ENCODE measurements at regions not wholly inside any gene's neighbourhood (a gene's known extent, or its start where the extent isn't known, plus 50 kb on each side); places are given as distances from the start of the nearest gene placed in this dataset.

DNA sequence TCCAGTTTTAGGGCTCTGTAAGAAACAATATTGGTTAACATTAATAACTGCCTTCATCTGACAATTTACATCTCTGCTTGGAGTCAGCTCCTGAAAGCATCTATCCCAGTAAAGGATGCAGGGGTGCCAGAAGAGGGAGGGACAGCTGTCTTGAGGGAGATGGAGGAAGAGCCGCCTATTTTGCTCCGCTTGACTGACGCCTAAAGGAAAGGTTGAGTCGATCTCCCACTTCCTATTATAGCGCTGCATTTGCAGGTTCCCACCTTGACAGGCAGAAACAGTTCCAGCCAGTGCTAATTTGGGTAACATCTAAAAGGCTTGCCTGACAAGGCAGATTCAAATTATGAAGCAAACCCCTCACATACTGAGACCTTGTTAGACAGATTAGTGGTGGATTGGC is 374.6 kb downstream of the SPATA31D1 start:
- H3K27me3 ChIP-seq (ENCODE audit: control insufficient read depth, insufficient read depth, low read length) = no peaks in the 10 kb centered on the region
- DNase-seq = no peak

GRCh38 chr9:82363682-82364081 is 375.1 kb downstream of the SPATA31D1 start:
- DNase-seq = no peak
- no peak overlapping the region for H3K4me3 ChIP-seq (ENCODE audit: insufficient read depth, low read depth, low read length)

More for the DNA sequence above, 374.6 kb downstream of the SPATA31D1 start:
- Histone ChIP-seq H3K36me3 (replicated peaks; ENCODE audit: control insufficient read depth, insufficient read depth, low read length) (no peaks in the 10 kb centered on the region), H3K4me3 (ENCODE audit: insufficient read depth, low read depth, low read length) (no peak overlapping the region)

DNA sequence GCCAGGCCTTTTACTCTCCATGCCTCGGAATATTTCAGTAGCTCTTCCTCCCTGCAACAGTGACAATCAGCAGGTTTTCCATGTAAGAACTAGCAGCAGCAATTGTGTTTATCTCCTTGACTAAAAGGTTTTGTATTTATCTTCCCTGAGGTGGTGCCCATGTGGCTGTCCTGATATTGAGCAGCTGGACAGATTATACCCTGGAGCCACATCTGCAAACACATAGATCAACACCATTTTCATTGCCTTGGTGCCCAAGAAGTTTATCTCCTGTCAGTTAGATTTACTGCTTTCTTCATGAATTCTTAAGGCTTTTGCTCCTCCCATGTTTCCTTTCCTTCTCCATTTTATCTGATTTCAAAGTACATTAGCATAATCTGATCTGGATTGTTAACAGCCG is 378.4 kb downstream of the SPATA31D1 start:
- no peak for DNase-seq
- no peak overlapping the region for H3K4me3 ChIP-seq (ENCODE audit: insufficient read depth, low read depth, low read length)
- no peaks in the 10 kb centered on the region for H3K36me3 ChIP-seq (replicated peaks; ENCODE audit: control insufficient read depth, insufficient read depth, low read length)
- no peaks in the 10 kb centered on the region for H3K27me3 ChIP-seq (ENCODE audit: control insufficient read depth, insufficient read depth, low read length)

More at GRCh38 chr9:82363682-82364081, 375.1 kb downstream of the SPATA31D1 start:
- H3K27me3 ChIP-seq (ENCODE audit: control insufficient read depth, insufficient read depth, low read length) = no peaks in the 10 kb centered on the region
- H3K36me3 ChIP-seq (replicated peaks; ENCODE audit: control insufficient read depth, insufficient read depth, low read length) = no peaks in the 10 kb centered on the region

DNA sequence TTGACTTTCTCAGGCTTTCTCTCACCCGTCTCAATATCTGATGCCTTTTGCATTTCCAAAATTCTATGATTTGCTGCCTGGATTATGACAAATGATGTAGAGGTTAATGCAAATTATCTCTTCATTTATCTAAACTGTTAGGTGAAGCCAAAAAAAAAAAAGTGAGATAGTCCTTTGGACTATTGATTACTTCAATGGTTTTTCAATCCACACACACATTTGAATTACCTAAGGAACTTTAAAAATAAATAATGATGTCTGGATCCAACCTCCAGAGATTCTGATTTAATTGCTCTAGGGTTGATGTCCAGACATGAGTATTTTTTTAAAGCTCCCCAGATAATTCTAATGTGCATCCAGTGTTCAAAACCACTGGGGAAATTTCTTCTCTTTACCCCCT is 379.4 kb downstream of the SPATA31D1 start:
- H3K4me3 ChIP-seq (ENCODE audit: insufficient read depth, low read depth, low read length) = no peak overlapping the region
- no peaks in the 10 kb centered on the region for H3K27me3 ChIP-seq (ENCODE audit: control insufficient read depth, insufficient read depth, low read length)
- DNase-seq = no peak
- no peaks in the 10 kb centered on the region for H3K36me3 ChIP-seq (replicated peaks; ENCODE audit: control insufficient read depth, insufficient read depth, low read length)

- no peak for DNase-seq
- Histone ChIP-seq H3K27me3 (ENCODE audit: control insufficient read depth, insufficient read depth, low read length) (no peaks in the 10 kb centered on the region), H3K4me3 (ENCODE audit: insufficient read depth, low read depth, low read length) (no peak overlapping the region), H3K36me3 (replicated peaks; ENCODE audit: control insufficient read depth, insufficient read depth, low read length) (no peaks in the 10 kb centered on the region)
Observed at GRCh38 chr9:82369251-82369945, 380.8 kb downstream of the SPATA31D1 start.

- Histone ChIP-seq H3K27me3 (ENCODE audit: control insufficient read depth, insufficient read depth, low read length) (no peaks in the 10 kb centered on the region), H3K36me3 (replicated peaks; ENCODE audit: control insufficient read depth, insufficient read depth, low read length) (no peaks in the 10 kb centered on the region), H3K4me3 (ENCODE audit: insufficient read depth, low read depth, low read length) (no peak overlapping the region)
- no peak for DNase-seq
Observed at GRCh38 chr9:82375041-82375440, 386.5 kb downstream of the SPATA31D1 start.

GRCh38 chr9:82376677-82377232 is 388.2 kb downstream of the SPATA31D1 start:
- no peak for DNase-seq
- Histone ChIP-seq H3K36me3 (replicated peaks; ENCODE audit: control insufficient read depth, insufficient read depth, low read length) (no peaks in the 10 kb centered on the region), H3K4me3 (ENCODE audit: insufficient read depth, low read depth, low read length) (no peak overlapping the region), H3K27me3 (ENCODE audit: control insufficient read depth, insufficient read depth, low read length) (no peaks in the 10 kb centered on the region)

- DNase-seq = no peak
- no peaks in the 10 kb centered on the region for H3K27me3 ChIP-seq (ENCODE audit: control insufficient read depth, insufficient read depth, low read length)
- no peaks in the 10 kb centered on the region for H3K36me3 ChIP-seq (replicated peaks; ENCODE audit: control insufficient read depth, insufficient read depth, low read length)
- H3K4me3 ChIP-seq (ENCODE audit: insufficient read depth, low read depth, low read length) = no peak overlapping the region
Observed at GRCh38 chr9:82382887-82383616, 394.5 kb downstream of the SPATA31D1 start.

DNA sequence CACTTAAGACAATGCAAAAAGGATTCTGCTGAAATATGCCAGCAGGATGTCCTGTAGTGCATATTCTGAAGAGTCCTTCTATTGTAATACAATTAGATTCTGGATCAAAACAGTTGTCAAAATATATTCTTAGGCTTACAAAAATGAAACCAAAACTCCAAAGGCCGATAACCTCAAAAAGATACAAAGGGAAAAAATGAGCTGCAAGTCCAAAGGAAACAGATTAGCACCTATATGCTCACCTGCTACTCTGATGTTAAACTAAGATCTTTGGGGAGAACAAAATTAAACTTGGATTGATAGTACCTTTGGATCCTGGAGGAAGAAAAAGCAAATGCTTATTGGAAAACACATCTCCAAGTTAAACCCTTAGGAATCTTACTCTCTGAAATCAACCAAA is 397.1 kb downstream of the SPATA31D1 start:
- Histone ChIP-seq H3K27me3 (ENCODE audit: control insufficient read depth, insufficient read depth, low read length) (no peaks in the 10 kb centered on the region), H3K36me3 (replicated peaks; ENCODE audit: control insufficient read depth, insufficient read depth, low read length) (no peaks in the 10 kb centered on the region), H3K4me3 (ENCODE audit: insufficient read depth, low read depth, low read length) (no peak overlapping the region)
- DNase-seq = no peak

- Histone ChIP-seq H3K36me3 (replicated peaks; ENCODE audit: control insufficient read depth, insufficient read depth, low read length) (no peaks in the 10 kb centered on the region), H3K27me3 (ENCODE audit: control insufficient read depth, insufficient read depth, low read length) (no peaks in the 10 kb centered on the region), H3K4me3 (ENCODE audit: insufficient read depth, low read depth, low read length) (no peak overlapping the region)
- DNase-seq = no peak
Observed at GRCh38 chr9:82397534-82397933, 409.0 kb downstream of the SPATA31D1 start.

GRCh38 chr9:82404196-82404870 is 415.8 kb downstream of the SPATA31D1 start:
- H3K36me3 ChIP-seq (replicated peaks; ENCODE audit: control insufficient read depth, insufficient read depth, low read length) = no peaks in the 10 kb centered on the region
- DNase-seq = no peak
- H3K27me3 ChIP-seq (ENCODE audit: control insufficient read depth, insufficient read depth, low read length) = no peaks in the 10 kb centered on the region
- H3K4me3 ChIP-seq (ENCODE audit: insufficient read depth, low read depth, low read length) = no peak overlapping the region

DNA sequence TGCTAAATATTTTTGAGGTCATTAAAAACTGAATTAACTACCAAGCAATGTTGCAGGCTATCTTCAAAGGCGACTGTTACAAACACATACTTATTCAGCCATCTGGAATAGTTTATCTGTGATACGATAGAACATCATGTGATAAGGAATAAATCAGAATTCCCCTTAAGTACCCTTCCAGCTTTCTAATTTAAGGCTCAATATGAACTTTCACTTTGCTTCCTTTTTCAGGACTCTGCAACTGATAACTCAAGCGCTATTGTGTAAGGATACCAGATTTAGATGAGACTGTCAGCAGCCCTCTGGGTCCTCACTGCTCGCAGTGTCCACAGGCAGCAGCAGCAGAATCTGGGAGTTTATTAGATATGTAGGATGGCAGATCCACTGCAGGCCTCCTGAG is 416.3 kb downstream of the SPATA31D1 start:
- no peak for DNase-seq
- Histone ChIP-seq H3K27me3 (ENCODE audit: control insufficient read depth, insufficient read depth, low read length) (no peaks in the 10 kb centered on the region), H3K36me3 (replicated peaks; ENCODE audit: control insufficient read depth, insufficient read depth, low read length) (no peaks in the 10 kb centered on the region), H3K4me3 (ENCODE audit: insufficient read depth, low read depth, low read length) (no peak overlapping the region)

DNA sequence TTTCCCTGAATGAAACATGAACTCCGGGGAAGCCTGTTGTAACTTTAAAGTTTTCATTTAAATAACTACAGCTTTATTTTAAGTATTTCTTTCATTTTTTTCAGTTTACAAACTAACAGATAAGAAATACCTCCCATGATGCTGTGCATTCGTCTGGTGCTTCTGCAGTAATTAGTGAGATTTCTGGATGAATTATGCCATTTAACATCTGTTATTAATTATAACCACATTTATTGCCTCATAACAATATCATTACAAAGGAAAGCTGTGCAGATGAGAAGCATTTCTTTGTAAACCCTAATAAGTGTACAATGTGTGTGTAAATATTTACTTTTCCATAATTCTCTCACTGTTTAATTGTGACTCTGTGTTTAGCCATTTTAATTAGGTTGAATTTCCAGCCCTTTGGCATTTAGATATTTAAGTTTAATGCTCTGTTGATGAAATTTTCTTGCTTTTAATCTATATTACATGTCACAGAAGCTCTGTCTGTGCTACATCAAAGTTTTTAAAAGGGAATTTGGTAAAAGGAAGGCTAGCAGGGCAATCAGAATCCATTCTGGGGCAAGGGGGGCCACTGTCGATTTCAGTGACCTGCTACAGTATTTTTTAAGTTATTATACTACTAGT is 418.0 kb downstream of the SPATA31D1 start:
- Histone ChIP-seq H3K27me3 (ENCODE audit: control insufficient read depth, insufficient read depth, low read length) (no peaks in the 10 kb centered on the region), H3K36me3 (replicated peaks; ENCODE audit: control insufficient read depth, insufficient read depth, low read length) (no peaks in the 10 kb centered on the region), H3K4me3 (ENCODE audit: insufficient read depth, low read depth, low read length) (no peak overlapping the region)
- DNase-seq = no peak

DNA sequence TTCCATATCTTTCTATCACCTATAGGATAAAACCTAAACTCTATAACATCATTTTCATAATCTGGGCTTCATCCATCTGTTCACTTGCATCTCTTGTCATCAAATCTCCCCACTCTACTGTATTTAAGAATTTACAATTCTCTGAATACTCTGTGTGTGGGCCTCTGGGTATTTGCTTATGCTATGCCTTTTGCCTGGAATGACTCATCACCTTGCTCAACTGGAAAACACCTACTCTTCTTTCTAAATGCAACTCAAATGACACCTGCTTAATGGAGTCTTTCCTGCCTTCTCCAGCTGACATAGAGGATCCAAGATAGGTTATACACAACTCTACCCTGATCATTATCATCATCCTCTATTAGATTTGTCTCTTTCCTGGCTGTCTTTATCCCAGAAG is 421.7 kb downstream of the SPATA31D1 start:
- no peaks in the 10 kb centered on the region for H3K27me3 ChIP-seq (ENCODE audit: control insufficient read depth, insufficient read depth, low read length)
- no peak for DNase-seq

More for the DNA sequence above, 421.7 kb downstream of the SPATA31D1 start:
- Histone ChIP-seq H3K36me3 (replicated peaks; ENCODE audit: control insufficient read depth, insufficient read depth, low read length) (no peaks in the 10 kb centered on the region), H3K4me3 (ENCODE audit: insufficient read depth, low read depth, low read length) (no peak overlapping the region)
